GM18870 (cell line): ENCODE measurements at regions not wholly inside any gene's neighbourhood (a gene's known extent, or its start where the extent isn't known, plus 50 kb on each side); places are given as distances from the start of the nearest gene placed in this dataset.
"Not testable (repeated sequence)": the region's sequence is repeated elsewhere in the genome, so short reads cannot be mapped to it uniquely, and the experiment has no call there.

Experiments used
- ATAC-seq: cut with Tn5 transposase; IDR thresholded peaks from one replicate; pipeline ENCODE4 v1.9.1; 2021; ENCODE audit warnings: moderate library complexity; ENCODE audit not compliant: unreplicated experiment

GRCh38 chr3:174444391-174444790 is 414.7 kb upstream of the NAALADL2 start:
- no peak for ATAC-seq

- no peak for ATAC-seq
Measured at GRCh38 chr3:174457758-174458157, 401.4 kb upstream of the NAALADL2 start.

- no peak for ATAC-seq
Measured at GRCh38 chr3:174460831-174461230, 398.3 kb upstream of the NAALADL2 start.

- ATAC-seq: no peak
Measured at GRCh38 chr3:174462916-174463315, 396.2 kb upstream of the NAALADL2 start.

- no peak for ATAC-seq
Measured at GRCh38 chr3:174465177-174465576, 394.0 kb upstream of the NAALADL2 start.

- ATAC-seq: no peak
Measured at GRCh38 chr3:174466471-174467054, 392.6 kb upstream of the NAALADL2 start.

- no peak for ATAC-seq
Measured at GRCh38 chr3:174477491-174477890, 381.6 kb upstream of the NAALADL2 start.

GRCh38 chr3:174480767-174481166 is 378.4 kb upstream of the NAALADL2 start:
- no peak for ATAC-seq

- ATAC-seq: no peak
Measured at GRCh38 chr3:174482541-174482940, 376.6 kb upstream of the NAALADL2 start.

GRCh38 chr3:174483254-174483653 is 375.9 kb upstream of the NAALADL2 start:
- ATAC-seq: no peak

GRCh38 chr3:174483856-174484255 is 375.3 kb upstream of the NAALADL2 start:
- ATAC-seq: not testable (repeated sequence)

GRCh38 chr3:174488527-174488926 is 370.6 kb upstream of the NAALADL2 start:
- ATAC-seq: no peak

GRCh38 chr3:174495311-174495710 is 363.8 kb upstream of the NAALADL2 start:
- no peak for ATAC-seq

GRCh38 chr3:174495928-174496327 is 363.2 kb upstream of the NAALADL2 start:
- no peak for ATAC-seq

GRCh38 chr3:174498638-174499037 is 360.5 kb upstream of the NAALADL2 start:
- no peak for ATAC-seq

GRCh38 chr3:174505266-174505665 is 353.9 kb upstream of the NAALADL2 start:
- ATAC-seq: no peak

GRCh38 chr3:174524203-174524602 is 334.9 kb upstream of the NAALADL2 start:
- ATAC-seq: no peak

GRCh38 chr3:174529298-174529697 is 329.8 kb upstream of the NAALADL2 start:
- no peak for ATAC-seq

- no peak for ATAC-seq
Measured at GRCh38 chr3:174531262-174531982, 327.7 kb upstream of the NAALADL2 start.

GRCh38 chr3:174532216-174532615 is 326.9 kb upstream of the NAALADL2 start:
- no peak for ATAC-seq

GRCh38 chr3:174532776-174533175 is 326.4 kb upstream of the NAALADL2 start:
- ATAC-seq: no peak

GRCh38 chr3:174533286-174533685 is 325.8 kb upstream of the NAALADL2 start:
- no peak for ATAC-seq

GRCh38 chr3:174536319-174536718 is 322.8 kb upstream of the NAALADL2 start:
- ATAC-seq: no peak
